Upper lobe of left lung (tissue), 4 donors: ENCODE measurements at regions not wholly inside any gene's neighbourhood (a gene's known extent, or its start where the extent isn't known, plus 50 kb on each side); places are given as distances from the start of the nearest gene placed in this dataset.

Experiments
- CTCF ChIP-seq, 6 experiments: fragments of 450-650 bp in 4 of 6; fragments of 200-600 bp in 2 of 6; sonication (generic) in 2 of 6; IDR thresholded peaks; one replicate each; pipeline ENCODE4 v1.5.1; 2016 to 2019; ENCODE audit warnings: antibody characterized with exemption in 6 of 6
- POLR2A ChIP-seq, 4 donors: fragments of 450-650 bp; IDR thresholded peaks; one replicate each; pipeline ENCODE4 v1.5.1; 2016 to 2017; ENCODE audit warnings: antibody characterized with exemption in 4 of 4, mild to moderate bottlenecking in 2 of 4
- POLR2AphosphoS5 ChIP-seq, 2 donors: sonication (generic); formaldehyde crosslinking; IDR thresholded peaks; one replicate each; pipeline ENCODE4 v1.5.1; 2017; ENCODE audit warnings: antibody characterized with exemption in 2 of 2

GRCh38 chr6:151740820-151741219 lies 66.7 kb upstream of the ESR1 start:
- TF ChIP-seq CTCF (IDR thresholded peaks at IDR 0.05) (no peak), POLR2AphosphoS5 (IDR thresholded peaks at IDR 0.05) (no peak), POLR2A (IDR thresholded peaks at IDR 0.05) (no peak)
